ENCODE measurements at regions not wholly inside any gene's neighbourhood (a gene's known extent, or its start where the extent isn't known, plus 50 kb on each side); places are given as distances from the start of the nearest gene placed in this dataset.

DNA sequence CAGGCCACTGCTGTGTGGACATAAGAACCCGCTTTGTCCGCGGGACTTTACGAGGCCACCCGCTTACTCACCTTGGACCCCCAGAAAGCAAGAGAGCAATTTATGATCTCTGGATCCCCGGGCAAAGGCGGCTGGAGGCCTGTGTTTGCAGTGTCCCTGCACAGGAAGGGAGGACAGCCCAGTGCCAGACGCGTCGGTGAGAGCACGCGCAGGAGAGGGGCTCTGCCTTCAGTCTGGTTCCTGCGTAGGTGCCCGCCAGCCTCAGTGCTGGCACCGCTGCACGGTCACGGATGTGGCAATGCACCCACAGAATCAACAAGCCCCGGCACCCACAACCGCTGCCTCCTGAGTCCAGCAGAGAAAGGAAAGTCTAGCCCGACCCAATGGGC is 248.4 kb downstream of the C16orf95 start:
- TF ChIP-seq ZBTB7A (tag by site-specific recombination; IDR thresholded peaks at IDR 0.05; ENCODE audit: low read depth) (no peak), ZFP41 (tag by site-specific recombination; IDR thresholded peaks at IDR 0.05; ENCODE audit: borderline replicate concordance) (no peak)
- TF ChIP-seq, protein P1, sequence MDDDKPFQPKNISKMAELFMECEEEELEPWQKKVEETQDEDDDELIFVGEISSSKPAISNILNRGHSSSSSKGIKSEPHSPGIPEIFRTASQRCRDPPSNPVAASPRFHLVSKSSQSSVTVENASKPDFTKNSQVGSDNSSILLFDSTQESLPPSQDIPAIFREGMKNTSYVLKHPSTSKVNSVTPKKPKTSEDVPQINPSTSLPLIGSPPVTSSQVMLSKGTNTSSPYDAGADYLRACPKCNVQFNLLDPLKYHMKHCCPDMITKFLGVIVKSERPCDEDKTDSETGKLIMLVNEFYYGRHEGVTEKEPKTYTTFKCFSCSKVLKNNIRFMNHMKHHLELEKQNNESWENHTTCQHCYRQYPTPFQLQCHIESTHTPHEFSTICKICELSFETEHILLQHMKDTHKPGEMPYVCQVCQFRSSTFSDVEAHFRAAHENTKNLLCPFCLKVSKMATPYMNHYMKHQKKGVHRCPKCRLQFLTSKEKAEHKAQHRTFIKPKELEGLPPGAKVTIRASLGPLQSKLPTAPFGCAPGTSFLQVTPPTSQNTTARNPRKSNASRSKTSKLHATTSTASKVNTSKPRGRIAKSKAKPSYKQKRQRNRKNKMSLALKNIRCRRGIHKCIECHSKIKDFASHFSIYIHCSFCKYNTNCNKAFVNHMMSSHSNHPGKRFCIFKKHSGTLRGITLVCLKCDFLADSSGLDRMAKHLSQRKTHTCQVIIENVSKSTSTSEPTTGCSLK (tag by site-specific recombination; IDR thresholded peaks at IDR 0.05), result no peak
- TF ChIP-seq, protein P2, sequence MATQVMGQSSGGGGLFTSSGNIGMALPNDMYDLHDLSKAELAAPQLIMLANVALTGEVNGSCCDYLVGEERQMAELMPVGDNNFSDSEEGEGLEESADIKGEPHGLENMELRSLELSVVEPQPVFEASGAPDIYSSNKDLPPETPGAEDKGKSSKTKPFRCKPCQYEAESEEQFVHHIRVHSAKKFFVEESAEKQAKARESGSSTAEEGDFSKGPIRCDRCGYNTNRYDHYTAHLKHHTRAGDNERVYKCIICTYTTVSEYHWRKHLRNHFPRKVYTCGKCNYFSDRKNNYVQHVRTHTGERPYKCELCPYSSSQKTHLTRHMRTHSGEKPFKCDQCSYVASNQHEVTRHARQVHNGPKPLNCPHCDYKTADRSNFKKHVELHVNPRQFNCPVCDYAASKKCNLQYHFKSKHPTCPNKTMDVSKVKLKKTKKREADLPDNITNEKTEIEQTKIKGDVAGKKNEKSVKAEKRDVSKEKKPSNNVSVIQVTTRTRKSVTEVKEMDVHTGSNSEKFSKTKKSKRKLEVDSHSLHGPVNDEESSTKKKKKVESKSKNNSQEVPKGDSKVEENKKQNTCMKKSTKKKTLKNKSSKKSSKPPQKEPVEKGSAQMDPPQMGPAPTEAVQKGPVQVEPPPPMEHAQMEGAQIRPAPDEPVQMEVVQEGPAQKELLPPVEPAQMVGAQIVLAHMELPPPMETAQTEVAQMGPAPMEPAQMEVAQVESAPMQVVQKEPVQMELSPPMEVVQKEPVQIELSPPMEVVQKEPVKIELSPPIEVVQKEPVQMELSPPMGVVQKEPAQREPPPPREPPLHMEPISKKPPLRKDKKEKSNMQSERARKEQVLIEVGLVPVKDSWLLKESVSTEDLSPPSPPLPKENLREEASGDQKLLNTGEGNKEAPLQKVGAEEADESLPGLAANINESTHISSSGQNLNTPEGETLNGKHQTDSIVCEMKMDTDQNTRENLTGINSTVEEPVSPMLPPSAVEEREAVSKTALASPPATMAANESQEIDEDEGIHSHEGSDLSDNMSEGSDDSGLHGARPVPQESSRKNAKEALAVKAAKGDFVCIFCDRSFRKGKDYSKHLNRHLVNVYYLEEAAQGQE (tag by site-specific recombination; IDR thresholded peaks at IDR 0.05), result no peak
- TF ChIP-seq, protein P3, sequence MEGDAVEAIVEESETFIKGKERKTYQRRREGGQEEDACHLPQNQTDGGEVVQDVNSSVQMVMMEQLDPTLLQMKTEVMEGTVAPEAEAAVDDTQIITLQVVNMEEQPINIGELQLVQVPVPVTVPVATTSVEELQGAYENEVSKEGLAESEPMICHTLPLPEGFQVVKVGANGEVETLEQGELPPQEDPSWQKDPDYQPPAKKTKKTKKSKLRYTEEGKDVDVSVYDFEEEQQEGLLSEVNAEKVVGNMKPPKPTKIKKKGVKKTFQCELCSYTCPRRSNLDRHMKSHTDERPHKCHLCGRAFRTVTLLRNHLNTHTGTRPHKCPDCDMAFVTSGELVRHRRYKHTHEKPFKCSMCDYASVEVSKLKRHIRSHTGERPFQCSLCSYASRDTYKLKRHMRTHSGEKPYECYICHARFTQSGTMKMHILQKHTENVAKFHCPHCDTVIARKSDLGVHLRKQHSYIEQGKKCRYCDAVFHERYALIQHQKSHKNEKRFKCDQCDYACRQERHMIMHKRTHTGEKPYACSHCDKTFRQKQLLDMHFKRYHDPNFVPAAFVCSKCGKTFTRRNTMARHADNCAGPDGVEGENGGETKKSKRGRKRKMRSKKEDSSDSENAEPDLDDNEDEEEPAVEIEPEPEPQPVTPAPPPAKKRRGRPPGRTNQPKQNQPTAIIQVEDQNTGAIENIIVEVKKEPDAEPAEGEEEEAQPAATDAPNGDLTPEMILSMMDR (tag by site-specific recombination; IDR thresholded peaks at IDR 0.05), result no peak
